D721Med (cell line): ENCODE measurements at regions not wholly inside any gene's neighbourhood (a gene's known extent, or its start where the extent isn't known, plus 50 kb on each side); places are given as distances from the start of the nearest gene placed in this dataset.

Source experiments
- DNase-seq: peaks from one replicate; pipeline ENCODE4 v3.0.0; 2011; ENCODE audit warnings: low spot score; ENCODE audit not compliant: insufficient read length
- FAIRE-seq: peaks from 2 replicates; lab custom pipeline; 2011; peaks lifted over from hg19 to GRCh38; lab: Jason Lieb, UNC
- TF ChIP-seq, protein P1 (sequence below): IDR thresholded peaks from 2 replicates; pipeline ENCODE4 v1.5.1; 2012; ENCODE audit warnings: mild to moderate bottlenecking, control low read depth; ENCODE audit not compliant: insufficient read depth; ENCODE audit errors: missing control alignments

DNA sequence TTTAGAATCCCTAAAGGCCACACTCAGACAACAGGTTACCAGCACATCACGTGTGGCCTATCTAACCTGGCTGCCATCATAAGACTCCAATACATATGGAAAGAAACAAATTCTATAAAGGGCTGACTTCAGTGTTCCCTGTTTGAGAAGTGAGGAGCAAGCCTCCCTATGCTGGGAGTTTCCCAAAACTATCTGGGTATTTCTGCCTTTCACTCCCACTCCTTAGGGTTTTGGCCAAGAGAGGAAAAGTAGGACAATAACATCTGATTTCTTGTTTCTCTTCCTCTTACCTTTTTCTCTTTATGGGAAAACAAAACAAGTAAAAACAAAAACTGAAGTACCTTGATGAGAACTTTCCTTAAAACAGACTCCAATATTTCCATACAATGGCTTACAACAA is 121.5 kb upstream of the COL8A1 start:
- DNase-seq (no peak), FAIRE-seq (no peak)
- TF ChIP-seq, protein P1, sequence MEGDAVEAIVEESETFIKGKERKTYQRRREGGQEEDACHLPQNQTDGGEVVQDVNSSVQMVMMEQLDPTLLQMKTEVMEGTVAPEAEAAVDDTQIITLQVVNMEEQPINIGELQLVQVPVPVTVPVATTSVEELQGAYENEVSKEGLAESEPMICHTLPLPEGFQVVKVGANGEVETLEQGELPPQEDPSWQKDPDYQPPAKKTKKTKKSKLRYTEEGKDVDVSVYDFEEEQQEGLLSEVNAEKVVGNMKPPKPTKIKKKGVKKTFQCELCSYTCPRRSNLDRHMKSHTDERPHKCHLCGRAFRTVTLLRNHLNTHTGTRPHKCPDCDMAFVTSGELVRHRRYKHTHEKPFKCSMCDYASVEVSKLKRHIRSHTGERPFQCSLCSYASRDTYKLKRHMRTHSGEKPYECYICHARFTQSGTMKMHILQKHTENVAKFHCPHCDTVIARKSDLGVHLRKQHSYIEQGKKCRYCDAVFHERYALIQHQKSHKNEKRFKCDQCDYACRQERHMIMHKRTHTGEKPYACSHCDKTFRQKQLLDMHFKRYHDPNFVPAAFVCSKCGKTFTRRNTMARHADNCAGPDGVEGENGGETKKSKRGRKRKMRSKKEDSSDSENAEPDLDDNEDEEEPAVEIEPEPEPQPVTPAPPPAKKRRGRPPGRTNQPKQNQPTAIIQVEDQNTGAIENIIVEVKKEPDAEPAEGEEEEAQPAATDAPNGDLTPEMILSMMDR, result no peak

DNA sequence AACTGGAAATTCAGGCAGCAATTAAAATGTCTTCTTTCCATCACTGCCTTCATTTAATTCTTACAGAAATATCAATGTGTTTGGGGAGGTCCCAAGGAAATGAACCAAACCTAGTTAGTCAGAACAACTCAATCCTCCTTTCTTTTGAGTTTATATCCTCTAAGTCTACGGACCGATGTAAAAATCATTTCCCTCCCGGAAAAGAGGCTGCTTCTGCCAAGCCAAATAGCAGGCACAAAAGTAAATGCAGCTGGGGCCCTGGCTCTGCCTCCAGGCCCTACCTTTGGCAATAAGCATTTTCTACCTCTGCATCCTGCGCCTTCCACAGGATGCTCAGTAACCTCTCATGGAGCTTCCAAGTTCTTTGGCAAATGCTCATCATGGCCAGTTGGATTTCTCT is 122.5 kb upstream of the COL8A1 start:
- no peak for DNase-seq
- no peak for FAIRE-seq
- TF ChIP-seq, protein P1, result no peak

DNA sequence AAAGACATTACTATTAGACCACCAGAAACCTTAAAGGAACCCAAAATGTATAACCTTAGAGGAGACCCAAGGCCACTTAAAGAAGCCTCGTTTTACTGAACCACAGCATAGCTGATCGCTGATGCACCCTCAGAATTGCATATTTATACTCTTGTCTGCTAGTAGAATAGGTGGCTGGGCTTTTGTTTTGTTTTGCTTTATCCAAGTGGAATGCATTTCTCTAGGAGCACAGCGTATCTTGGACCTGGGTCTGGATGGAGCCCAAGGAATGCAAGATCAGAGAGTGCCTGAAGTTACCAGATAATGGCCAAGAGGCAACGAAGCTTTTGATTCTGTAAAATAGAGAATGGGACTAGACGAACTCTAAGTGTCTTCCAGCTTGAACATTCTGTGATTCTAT is 129.2 kb upstream of the COL8A1 start:
- TF ChIP-seq, protein P1, result no peak
- DNase-seq, result no peak
- FAIRE-seq, result no peak

DNA sequence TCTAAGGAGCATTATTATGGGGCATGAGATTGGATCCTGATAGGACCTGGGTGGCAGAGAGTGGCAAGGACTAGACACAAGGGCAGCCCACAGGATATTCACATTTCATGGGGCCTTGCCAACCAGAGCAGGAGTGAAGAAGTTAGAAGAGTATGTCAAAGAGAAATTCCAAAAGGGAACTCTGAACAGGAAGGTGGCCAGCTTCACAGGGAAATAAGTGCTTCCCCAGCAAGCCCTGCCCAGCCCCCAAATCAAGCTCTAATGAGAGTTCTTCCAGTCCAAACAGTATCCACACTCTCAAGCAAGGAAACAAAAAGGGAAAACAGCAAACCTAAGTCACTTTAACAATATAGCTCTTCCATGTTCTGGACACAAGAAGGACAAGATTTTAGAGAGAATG is 130.2 kb upstream of the COL8A1 start:
- FAIRE-seq (no peak), DNase-seq (no peak)
- TF ChIP-seq, protein P1, result no peak

- TF ChIP-seq, protein P1, result no peak
- FAIRE-seq, result no peak
- no peak for DNase-seq
These were observed 132.6 kb upstream of the COL8A1 start for GRCh38 chr3:99505646-99506269.

DNA sequence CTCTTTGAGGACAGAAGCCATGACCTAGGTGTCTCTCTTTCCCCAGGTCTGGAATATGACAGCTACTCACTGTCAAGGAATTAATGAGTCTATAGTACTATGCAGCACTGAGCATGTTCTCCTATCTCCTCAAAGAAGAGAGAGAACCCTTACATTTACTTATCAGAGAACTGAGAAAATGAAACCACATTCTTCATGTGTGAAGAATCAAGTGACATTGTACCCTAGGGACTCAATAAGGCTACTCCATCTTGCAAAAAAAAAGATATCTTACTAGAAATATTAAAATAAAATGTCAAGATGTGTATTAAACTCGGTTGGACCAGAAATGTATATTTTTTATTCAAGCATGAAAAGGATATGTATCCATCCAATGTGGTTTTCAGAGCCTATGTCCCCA is 133.2 kb upstream of the COL8A1 start:
- TF ChIP-seq, protein P1, result no peak
- DNase-seq, result no peak
- FAIRE-seq, result no peak

- no peak for DNase-seq
- TF ChIP-seq, protein P1, result no peak
- FAIRE-seq, result no peak
These were observed 134.1 kb upstream of the COL8A1 start for GRCh38 chr3:99504258-99504657.
